EH (cell line): ENCODE measurements at regions not wholly inside any gene's neighbourhood (a gene's known extent, or its start where the extent isn't known, plus 50 kb on each side); places are given as distances from the start of the nearest gene placed in this dataset.

Source experiments
- DNase-seq: peaks from one replicate; pipeline ENCODE4 v3.0.0-alpha.2; 2015; ENCODE audit warnings: low read depth

DNA sequence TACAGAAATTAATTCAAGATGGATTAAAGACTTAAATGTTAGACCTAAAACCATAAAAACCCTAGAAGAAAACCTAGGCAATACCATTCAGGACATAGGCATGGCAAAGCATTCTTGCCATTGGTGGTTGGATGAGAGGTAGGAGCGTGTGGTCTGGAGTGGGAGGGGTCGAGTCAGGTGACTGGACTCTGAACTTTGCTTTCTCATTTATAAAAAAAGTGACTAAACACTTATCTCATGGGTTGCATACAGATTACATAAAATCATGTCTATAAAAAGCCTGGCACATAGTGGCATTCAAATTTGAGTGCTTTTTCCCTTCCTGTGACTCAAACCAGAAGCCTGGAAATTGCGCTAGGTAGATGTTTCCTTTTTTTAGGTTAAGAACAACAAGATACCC is 159.7 kb upstream of the SHISA6 start:
- DNase-seq: no peak

DNA sequence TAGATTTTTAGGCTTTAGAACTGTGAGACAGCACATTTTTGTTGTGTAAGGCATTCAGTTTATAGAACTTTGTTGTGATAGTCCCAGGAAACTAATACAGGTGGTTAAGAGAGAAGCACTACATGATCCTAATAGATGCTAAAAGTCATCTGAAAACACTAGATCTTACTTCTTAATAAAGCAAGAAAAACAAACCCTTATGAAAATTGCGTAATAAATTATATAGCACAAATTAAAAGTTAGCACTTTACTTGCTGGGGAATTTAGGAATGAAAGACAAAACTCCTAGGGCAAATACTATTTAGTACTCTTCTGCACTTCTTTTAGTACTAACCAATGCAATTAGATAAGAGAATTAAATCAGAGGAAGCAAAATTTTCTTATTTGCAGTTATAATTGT is 163.3 kb upstream of the SHISA6 start:
- DNase-seq: no peak

DNA sequence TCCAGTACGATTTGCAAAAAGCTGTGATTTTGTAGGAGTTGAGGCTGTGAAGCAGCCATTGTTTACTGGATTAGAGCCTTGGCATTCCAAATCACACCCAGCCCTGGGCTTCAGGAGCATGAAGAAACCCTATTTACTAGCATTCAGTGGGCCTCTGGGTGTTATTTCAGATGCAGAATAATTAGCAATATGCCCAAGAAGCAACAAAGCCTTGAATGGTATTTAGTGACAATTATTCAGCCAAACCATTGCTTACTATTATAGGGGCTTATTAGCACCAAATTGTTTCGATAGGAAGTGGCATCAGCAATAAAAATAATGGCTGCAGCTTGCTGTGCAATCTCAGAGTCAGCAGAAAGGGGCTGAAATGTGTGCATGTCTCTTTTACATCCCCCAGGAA is 166.6 kb upstream of the SHISA6 start:
- no peak for DNase-seq

DNA sequence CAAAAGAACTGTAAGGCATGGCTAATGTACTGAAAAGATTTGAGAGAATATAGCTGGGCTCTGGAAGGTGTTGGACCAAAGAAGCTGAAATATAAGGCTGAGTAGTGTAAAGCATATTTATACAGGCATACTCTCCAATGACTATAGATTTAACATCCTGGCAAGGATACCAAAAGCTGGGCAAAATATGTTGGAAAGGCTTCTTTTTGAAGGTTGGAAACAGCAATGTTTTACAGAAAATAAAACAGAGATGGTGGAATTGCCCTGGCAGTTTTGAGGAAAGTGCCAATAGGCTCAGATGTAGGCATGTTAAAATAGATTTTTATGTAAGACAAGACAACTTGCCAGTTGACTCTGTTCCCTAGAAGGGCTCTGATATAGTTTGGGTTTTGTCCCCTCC is 184.1 kb upstream of the SHISA6 start:
- DNase-seq: no peak

DNA sequence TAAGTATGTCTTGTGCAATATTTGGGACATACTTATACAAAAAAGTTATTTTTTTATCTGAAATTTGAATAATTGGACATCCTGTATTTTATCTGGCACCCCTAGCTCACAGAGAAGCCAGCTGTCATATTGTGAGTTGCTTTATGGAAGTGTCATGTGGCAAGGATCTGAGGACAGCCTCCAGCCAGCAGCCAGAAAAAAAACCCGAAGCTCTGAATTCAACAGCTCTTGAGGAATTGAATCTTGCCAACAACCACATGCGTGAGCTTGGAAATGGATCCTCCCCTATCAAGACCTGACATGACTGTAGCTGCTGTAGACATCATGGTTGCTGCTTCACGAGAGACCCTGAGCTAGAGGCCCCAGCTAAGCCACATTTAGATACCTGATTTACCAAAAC is 187.2 kb upstream of the SHISA6 start:
- no peak for DNase-seq

DNA sequence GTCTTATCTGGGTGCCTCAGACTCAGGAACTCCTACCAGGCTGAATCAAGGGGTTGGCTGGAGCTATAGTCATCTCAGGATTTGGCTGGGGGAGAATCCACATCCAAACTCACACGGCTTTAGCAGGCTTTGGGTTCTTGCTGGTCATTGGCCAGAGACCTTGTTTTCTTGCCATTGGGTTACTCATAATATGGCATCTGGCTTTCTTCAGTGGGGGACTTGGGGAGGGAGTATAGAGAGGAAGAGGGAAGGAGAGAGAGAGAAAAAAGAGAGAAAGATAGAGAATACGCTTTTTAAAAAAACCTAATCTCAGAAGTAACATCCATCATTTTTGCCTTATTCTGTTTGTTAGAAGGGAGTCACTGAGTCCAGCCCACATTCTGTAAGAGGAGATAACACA is 191.5 kb upstream of the SHISA6 start:
- no peak for DNase-seq

DNA sequence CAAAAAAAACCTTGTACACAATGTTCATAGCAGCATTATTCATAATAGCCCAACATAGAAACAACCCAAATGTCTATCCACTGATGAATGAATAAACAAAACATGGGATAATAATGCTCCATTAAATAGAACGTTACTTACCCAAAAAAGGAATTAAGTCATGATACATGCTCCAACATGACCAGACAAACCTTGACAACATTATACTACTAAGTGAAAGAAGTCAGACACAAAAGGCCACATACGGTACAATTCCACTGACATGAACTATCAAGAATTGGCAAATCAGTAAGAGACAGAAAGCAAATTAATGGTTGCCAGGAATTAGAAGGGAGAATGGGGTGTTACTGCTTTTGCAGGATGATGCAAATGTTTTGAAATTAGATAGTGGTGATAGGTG is 193.8 kb upstream of the SHISA6 start:
- DNase-seq: no peak

DNA sequence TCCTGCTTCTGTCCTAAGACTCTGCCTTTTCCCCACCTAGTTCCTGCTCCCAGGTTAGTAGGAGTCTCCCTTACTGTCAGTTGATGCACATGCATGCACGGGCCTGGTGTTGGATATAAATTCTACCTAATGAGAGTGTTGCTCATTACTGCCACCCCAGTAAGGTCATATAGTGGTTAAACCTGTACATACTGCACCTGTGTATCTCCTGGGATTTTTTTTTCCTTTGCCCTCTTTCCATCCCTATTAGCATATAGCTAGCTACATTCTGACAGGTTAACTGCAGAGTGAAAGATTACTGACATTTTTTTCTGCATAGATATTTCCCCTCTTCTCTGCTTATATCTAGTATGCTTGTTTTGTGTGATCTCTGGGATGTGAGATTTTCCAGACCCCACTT is 201.5 kb upstream of the PIRT start:
- no peak for DNase-seq

DNA sequence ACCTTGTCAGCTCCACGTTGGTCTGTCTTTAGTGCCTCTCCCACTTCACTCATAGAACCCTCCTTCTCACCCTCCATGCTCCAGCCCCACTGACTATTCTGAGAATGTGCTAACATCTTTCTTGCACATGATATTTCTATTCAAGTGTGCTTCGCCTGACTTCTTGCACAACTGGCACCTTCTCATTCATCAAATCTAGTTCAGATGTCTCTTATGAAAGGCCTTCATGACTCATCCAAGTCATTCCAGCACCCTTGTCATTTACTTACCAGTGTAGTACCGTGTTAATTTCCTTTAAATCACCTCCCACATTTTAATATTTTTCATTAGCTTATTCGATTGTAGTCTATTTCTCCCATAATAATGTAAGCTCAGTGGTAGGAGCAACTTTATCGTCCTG is 197.8 kb upstream of the PIRT start:
- DNase-seq: no peak

DNA sequence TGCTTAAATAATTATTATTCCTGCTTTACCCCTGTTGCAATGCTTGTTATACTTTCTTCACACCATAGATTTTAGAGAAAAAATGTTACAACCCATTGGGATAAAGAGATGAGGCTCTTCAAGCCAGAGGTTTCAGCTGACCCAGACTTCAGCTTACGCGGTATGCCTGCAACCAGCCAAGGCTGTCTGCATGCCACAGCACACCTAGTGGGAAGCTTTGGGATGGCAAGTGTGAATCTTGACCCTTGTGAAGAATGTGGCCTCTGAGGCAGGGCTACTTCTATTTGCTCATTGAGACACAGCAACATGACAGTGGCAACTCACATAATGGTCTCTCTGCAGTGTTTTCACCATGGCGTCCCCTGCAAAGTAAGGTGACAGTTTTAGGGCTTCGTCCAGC is 193.9 kb upstream of the PIRT start:
- DNase-seq: no peak

DNA sequence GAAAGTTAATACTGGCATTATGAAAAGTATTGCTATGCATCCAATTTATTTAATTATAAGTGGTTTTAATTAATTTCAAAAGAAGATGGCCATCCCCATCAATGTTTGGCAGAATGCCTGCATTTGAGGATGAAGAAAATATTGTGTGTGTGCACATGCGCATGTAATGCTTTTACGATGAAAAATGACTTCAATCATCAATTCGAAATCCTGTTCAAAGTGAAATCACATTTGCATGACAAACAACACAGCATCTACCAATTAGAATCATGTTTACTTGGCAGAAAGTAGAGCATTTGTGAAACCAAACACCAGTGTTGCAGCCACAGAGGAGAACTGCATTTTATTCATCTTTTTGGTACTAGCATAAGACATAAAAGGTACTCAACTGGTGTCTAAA is 191.9 kb upstream of the PIRT start:
- no peak for DNase-seq

DNA sequence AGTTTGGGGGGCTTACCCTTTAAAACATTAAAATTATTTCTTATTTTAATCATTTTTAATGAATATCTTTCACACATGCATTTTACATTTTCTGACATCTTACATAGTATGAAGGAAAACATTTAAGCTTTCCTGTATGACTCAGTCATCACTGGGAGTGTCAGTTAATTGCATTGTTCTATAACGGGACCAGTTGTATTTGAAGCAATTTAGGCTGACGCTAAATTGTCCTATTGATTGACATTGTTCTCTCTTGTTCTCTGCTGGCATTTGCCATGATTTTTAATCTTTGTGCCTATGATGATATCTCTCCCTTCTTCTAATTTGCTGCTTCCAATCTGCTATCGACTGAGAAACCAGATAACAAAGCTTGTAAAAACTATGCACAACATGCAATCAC is 190.5 kb upstream of the PIRT start:
- DNase-seq: no peak

DNA sequence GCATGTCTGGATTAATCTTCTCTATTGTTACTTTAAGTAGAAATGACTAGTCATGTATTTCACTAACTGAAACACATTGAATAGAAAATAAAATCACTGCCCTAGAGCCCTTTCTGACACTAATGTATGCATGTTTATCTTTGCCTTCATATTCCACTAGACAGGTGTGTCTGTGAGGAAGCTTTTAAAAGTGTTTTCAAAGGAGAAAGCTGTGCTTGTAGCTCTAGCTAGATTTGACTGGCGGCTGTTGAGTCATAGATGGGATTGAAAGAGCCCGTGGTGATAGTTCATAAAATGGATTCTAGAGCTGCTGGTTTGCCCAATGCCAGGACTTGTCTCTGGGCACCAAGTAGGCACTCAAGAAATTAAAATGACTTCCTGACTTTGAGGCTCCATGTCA is 189.0 kb upstream of the PIRT start:
- no peak for DNase-seq

DNA sequence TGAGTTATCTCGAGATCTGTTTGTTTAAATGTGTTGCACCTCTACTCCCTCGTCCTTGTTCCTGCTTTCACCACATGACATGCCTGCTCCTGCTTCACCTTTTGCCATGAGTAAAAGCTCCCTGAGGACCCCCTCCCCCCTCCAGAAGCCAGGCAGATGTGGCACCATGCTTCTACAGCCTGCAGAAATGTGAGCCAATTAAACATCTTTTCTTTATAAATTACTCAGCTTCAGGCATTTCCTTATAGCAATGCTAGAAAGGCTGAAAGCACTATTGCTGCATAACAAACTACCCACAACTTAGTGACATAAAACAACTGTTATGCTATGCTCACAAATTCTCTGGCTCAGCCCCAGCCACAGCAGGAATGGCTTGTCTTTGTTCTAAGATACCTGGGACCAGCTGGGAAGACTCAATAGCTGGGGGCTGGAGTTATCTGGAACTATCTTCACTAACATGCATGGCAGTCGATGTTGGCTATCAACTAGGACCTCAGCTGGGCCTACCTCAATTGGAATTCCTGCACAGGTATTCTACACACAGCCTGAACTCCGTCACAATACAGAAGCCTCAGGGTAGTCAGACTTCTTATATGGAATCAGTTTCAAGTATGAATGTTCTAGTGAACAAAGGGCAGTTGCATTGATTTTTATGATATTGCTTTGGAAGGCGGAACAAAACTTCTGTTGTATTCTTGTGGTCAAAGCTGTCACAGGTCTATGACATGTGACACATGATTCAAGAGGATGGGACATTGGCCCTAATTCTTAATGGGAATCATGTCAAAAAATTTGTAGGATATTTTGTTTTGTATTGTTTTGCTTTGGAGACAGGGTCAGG is 186.0 kb upstream of the PIRT start:
- no peak for DNase-seq

DNA sequence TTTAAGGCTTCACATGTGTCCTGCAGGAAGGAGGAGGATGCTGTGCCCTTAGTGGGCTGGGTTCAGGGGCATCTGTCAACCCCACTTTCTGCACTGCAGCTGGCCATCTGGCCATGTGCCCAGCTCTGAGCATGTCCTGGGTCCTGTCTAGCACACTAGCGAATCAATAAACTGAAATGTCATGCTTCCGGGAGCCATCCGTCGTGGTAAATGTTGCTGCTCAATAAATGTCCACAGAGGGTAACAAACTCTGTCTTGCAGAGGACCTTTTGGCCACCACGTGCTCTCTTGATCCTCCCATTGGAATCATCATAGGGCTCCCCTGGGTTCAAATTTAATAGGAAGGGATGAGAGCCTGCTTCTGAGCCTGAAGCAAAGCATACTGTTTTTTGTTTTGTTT is 168.6 kb upstream of the PIRT start:
- DNase-seq: no peak

DNA sequence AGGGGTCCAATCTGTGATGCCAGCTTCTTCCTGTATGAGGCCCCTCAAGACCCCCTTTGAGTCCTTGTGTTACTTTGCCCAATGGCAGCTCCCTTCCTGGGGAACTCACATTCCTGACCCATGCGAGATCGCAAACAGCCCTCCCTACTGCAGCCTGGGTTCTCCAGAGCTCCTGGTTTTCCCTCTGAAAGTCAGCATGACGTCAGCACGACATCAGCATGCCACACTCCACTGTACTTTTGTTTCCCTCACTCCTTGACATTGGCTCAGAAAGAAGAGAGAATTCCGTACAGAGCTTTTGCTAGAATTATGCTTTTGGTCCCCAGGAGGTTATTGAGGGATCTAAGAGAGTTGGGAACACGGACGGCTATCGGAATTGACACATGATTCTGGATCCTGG is 168.1 kb upstream of the PIRT start:
- no peak for DNase-seq

DNA sequence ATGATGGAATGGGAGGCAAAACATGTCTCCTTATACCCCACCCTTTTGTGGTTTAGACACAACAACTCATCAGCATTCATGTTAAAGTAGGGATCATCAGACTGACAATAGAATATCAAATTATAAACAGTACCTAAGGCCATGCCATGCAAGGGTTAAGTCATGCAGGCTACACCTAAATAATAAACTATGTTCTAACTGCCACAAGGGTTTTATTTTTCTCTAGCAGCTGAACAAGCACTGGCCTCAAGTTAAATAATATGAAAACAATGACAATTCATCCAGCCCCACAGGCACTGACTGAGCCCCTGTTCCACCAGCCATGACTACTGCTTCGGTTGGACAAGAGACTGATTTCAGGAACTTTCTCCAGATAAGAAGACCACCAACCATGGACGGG is 164.5 kb upstream of the PIRT start:
- DNase-seq: no peak

DNA sequence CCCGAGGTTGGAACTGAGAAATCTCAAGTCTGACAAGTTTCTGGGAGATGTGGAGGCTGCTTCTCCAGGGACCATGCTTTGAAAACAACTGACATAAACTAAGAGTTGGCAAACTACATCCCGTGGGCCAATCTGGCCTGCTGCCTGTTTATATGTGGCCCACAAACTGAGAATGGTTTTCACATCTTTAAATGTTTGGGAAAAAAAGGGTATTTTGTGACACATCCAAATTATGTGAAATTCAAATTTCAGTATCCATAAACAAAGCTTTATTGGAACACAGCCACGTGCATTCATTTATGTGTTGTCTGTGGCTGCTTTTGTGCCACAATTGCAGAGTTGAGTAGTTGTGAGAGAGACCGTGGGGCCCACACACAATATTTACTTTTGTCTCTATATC is 163.8 kb upstream of the PIRT start:
- DNase-seq: no peak

DNA sequence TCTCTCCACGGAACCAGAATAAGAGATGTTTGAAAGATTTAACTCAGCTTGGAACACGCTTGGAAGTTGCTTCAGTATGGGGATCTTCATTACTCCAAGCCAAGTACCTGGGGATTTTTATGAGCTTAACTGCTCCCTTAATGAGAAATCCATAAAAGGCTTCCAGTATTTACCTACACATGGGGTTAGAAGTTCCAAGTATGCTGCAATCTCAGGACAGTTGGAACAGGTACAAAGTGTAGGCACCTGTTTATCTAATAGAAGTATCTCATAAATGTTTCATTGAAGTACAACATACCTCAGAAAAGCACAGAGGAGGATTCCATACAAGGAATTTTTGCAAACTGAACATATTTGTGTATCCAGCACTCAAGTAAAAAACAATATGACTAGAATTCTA is 161.6 kb upstream of the PIRT start:
- DNase-seq: no peak

DNA sequence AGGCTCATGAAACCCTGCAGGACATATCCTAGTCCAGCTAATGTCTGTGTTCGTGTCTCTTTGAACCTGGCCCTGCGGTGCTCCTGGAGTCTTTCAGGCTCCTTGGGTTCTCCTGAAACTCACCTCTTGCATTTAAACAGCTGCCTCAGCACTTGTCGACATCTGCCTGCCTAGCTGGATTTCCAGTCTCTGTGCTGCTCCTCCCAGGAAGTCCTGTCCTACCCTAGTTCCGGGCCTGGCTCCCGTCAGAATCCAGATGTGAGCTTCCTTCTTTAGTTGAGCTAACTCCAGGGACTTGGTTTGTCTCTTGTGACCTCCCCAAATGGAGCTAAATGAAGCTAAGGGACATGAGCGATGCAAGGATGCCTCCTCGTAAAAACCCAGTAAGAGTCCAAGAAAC is 155.2 kb upstream of the PIRT start:
- no peak for DNase-seq

DNA sequence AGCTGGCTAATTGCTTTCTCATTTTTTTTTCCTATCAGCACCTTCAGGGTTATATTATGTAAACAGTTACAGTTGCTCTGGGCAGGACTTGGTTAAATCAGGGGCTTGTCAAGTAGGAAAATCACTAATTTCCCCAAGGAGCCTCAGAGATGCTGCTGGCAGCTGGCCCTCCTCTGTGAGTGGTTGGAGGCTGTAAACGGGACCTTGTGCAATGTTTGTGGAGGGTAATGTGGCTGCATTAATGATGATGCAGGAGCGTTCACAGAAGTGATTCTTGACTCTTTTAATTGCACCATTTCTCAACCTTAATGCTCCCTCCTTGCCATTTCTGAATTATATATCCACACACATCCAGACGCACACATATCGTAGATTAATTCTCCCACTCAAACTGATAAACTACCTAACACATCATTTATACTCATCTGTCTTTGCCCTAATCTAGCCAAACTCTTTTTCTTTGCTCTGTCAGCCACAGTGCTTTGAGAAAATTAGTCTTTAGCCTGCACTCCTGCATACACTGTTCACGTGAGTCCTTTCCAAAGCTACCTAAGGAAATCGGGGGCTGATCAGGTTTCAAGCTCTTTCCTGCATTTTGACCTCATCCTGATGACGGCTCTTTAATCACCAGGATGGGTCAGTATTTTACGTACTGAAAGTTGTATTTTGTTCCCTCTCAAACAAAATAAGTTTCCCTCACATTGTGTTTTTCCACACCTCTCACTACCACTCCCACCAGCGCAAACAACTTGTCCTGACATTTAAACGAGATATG is 154.4 kb upstream of the PIRT start:
- DNase-seq: no peak

DNA sequence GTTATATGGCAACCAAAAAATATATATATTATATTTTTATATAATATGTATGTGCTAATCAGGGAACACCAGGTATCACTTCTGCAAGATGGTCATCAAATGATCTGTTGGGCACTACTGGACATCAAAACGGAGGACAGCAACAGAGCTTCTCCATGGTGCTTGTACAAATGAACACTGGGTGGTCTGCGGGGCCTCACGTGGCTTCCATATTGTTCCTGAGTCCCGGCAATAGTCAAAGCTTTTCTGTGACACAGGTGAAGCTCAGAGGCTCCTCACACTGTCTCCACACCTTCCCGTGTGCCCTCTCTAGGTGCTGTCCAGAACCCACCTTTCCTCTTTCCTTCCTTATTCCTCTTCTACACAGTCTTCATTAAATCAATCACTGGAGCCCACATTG is 149.9 kb upstream of the PIRT start:
- DNase-seq: no peak

DNA sequence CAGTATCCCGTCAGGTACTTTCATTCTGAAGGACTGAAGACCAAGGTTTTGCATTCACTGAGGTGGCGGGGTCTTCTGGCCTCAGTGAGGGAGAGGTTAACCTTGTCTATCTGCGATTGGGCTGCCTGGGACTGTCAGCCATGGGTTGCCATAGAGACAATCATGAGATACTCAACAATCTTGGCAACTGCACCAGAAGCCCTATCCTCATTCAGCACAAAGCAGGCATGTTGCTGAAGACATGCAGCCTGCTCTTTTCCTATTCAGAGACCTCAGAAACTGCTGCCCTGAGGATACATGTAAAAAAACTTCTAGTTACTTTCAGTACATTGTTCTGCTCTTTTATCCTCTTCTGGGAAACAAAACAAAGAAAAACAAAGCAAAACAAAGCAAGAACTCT is 146.3 kb upstream of the PIRT start:
- DNase-seq: no peak

DNA sequence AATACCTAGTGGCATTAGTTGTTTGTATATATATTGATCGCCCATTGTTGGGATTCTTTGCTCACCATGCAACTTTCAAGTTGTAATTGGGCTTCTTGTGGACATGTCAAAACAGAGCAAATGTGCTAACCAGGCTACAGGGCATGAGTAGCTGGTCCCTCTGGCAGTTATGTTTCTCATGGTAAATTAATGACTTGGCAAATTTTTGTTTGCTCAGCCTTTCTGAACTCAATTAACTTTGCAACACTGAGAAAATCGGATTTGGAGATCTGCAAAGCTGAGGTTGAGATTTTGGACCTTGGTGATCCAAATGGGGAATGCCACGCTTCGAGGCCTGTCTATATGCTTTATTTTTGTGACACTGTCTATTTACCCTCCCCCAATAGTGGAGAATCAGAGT is 138.5 kb upstream of the PIRT start:
- no peak for DNase-seq
